ENCODE measurements at regions not wholly inside any gene's neighbourhood (a gene's known extent, or its start where the extent isn't known, plus 50 kb on each side); places are given as distances from the start of the nearest gene placed in this dataset.

- no peak for TF ChIP-seq CTCF (IDR thresholded peaks at IDR 0.05; ENCODE audit: low read depth, low read length)
These were observed 268.5 kb downstream of the LRIG3 start for GRCh38 chr12:58651850-58652249.

DNA sequence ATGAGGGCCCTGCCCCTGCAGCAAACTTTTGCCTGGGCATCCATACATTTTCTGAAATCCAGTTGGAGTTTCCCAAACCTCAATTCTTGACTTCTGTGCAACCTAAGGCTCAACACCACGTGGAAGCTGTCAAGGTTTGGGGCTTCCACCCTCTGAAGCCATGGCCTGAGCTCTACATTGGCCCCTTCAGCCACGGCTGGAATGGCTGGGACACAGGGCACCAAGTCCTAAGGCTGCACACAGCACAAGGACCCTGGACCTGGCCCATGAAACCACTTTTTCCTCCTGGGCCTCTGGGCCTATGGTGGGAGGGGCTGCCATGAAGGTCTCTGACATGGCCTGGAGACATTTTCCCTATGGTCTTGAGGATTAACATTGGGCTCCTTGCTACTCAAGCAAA is 266.3 kb downstream of the LRIG3 start:
- no peak overlapping the region for H3K4me3 ChIP-seq (ENCODE audit: low read depth, low read length)
- no peak for TF ChIP-seq CTCF (IDR thresholded peaks at IDR 0.05; ENCODE audit: low read depth, low read length)

More at GRCh38 chr12:58651850-58652249, 268.5 kb downstream of the LRIG3 start:
- H3K4me3 ChIP-seq (ENCODE audit: low read depth, low read length), result no peak overlapping the region

DNA sequence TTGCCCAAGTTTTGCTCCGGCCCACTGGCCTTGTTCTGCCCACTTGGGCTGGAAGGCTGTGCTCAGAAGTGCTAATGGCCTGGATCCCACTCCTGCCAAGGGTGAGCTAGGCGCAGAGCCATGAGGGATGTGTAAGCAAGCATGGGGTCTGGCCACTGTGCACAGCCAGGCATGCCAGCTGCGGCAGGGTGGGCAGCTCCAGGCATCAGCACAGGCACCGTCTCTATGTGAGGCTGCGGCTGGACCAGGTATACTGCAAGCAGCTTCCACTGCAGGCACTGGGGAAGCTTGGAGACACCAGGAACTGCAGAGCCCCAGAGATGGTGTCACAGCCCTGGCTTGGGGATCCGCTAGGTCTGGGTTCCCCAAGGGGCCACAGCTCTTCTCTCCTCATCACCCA is 264.9 kb downstream of the LRIG3 start:
- H3K4me3 ChIP-seq (ENCODE audit: low read depth, low read length), result no peak overlapping the region

GRCh38 chr12:58656254-58657009 is 263.9 kb downstream of the LRIG3 start:
- no peak overlapping the region for H3K4me3 ChIP-seq (ENCODE audit: low read depth, low read length)
- no peak for TF ChIP-seq CTCF (IDR thresholded peaks at IDR 0.05; ENCODE audit: low read depth, low read length)

More for the DNA sequence above, 264.9 kb downstream of the LRIG3 start:
- TF ChIP-seq CTCF (IDR thresholded peaks at IDR 0.05; ENCODE audit: low read depth, low read length), result no peak

DNA sequence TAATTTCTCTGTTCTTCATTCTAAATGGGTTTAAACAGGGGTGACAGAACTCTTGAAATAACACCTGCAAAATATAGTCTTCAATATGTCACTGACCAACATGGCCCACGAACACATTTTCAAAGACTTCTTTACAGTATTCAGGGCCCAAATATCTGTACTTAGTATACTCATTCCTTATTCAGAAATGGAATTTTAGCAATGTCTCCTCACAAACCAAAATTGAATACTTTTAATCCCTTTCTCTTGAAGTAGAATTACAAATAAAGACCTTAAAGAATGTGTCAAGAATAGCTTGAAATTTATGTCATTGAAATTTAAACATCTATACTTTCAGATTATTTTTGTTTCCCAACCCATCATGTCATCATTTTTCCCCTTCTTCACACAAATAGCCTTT is 263.1 kb downstream of the LRIG3 start:
- H3K4me3 ChIP-seq (ENCODE audit: low read depth, low read length), result no peak overlapping the region
- TF ChIP-seq CTCF (IDR thresholded peaks at IDR 0.05; ENCODE audit: low read depth, low read length), result no peak

- H3K4me3 ChIP-seq (ENCODE audit: low read depth, low read length), result no peak overlapping the region
- TF ChIP-seq CTCF (IDR thresholded peaks at IDR 0.05; ENCODE audit: low read depth, low read length), result no peak
These were observed 254.9 kb downstream of the LRIG3 start for GRCh38 chr12:58665375-58665774.

DNA sequence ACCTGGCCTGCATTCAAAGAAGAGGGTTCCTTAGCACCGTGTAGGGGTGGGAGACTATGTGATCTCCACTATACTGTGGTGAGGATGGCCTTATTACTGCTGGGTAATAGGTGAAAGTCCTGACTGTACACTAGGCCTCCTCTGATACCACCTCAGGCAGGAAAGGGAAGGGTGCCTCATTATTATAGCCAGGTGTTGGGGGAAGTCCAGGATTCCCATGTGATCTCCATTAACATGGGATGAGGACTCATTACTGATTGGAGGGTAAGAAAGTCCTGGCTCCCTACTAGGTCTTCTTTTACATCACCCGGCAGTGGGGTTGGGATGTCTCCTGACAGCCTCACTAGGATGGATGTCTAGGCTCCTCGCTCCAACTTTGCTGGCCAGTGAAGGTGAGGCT is 252.1 kb downstream of the LRIG3 start:
- no peak overlapping the region for H3K4me3 ChIP-seq (ENCODE audit: low read depth, low read length)
- no peak for TF ChIP-seq CTCF (IDR thresholded peaks at IDR 0.05; ENCODE audit: low read depth, low read length)

Measured in WI38 (cell line).